Body of pancreas (tissue), 4 donors: ENCODE measurements at regions not wholly inside any gene's neighbourhood (a gene's known extent, or its start where the extent isn't known, plus 50 kb on each side); places are given as distances from the start of the nearest gene placed in this dataset.

Experiments used
- POLR2A ChIP-seq, 3 donors: fragments of 450-650 bp; IDR thresholded peaks; one replicate each; pipeline ENCODE4 v1.6.1; 2016; ENCODE audit warnings: antibody characterized with exemption in 3 of 3, mild to moderate bottlenecking in 2 of 3
- TF ChIP-seq, protein P1 (sequence below), 7 experiments: fragments of 450-650 bp in 4 of 7; fragments of 200-600 bp in 3 of 7; sonication (generic) in 3 of 7; IDR thresholded peaks; one replicate each; pipeline ENCODE4 v1.5.1; 2016 to 2019; ENCODE audit warnings: antibody characterized with exemption in 7 of 7

DNA sequence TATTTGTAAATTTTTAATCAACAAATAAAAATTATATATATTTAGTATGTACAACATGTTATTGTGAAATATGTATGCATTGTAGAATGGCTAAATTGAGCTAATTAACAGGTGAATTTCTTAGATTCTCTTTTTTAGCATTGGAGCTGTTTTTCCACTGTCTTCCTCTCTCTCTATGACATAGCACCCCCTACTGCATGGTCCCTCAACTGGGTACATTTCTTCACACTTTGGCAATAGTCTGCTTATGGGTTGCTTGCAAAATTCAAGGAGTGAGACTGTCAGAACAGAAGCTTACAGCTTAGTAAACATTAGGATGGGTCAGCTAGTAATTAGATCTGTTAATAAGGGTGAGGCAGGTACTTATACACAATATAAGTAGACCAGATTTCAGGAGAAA lies 658.5 kb upstream of the MGAT4C start:
- TF ChIP-seq, protein P1, sequence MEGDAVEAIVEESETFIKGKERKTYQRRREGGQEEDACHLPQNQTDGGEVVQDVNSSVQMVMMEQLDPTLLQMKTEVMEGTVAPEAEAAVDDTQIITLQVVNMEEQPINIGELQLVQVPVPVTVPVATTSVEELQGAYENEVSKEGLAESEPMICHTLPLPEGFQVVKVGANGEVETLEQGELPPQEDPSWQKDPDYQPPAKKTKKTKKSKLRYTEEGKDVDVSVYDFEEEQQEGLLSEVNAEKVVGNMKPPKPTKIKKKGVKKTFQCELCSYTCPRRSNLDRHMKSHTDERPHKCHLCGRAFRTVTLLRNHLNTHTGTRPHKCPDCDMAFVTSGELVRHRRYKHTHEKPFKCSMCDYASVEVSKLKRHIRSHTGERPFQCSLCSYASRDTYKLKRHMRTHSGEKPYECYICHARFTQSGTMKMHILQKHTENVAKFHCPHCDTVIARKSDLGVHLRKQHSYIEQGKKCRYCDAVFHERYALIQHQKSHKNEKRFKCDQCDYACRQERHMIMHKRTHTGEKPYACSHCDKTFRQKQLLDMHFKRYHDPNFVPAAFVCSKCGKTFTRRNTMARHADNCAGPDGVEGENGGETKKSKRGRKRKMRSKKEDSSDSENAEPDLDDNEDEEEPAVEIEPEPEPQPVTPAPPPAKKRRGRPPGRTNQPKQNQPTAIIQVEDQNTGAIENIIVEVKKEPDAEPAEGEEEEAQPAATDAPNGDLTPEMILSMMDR (IDR thresholded peaks at IDR 0.05): no peak
- no peak for TF ChIP-seq POLR2A (IDR thresholded peaks at IDR 0.05)
